GM12892 (cell line): ENCODE measurements at regions not wholly inside any gene's neighbourhood (a gene's known extent, or its start where the extent isn't known, plus 50 kb on each side); places are given as distances from the start of the nearest gene placed in this dataset.

Experiments
- POLR2AphosphoS5 ChIP-seq: IDR thresholded peaks from 2 replicates; pipeline ENCODE4 v1.6.1; 2011; ENCODE audit warnings: low read depth, low read length, control low read depth
- TAF1 ChIP-seq: IDR thresholded peaks from 2 replicates; pipeline ENCODE4 v1.6.1; 2011; ENCODE audit warnings: low read depth, mild to moderate bottlenecking, control low read depth, low read length, borderline replicate concordance

DNA sequence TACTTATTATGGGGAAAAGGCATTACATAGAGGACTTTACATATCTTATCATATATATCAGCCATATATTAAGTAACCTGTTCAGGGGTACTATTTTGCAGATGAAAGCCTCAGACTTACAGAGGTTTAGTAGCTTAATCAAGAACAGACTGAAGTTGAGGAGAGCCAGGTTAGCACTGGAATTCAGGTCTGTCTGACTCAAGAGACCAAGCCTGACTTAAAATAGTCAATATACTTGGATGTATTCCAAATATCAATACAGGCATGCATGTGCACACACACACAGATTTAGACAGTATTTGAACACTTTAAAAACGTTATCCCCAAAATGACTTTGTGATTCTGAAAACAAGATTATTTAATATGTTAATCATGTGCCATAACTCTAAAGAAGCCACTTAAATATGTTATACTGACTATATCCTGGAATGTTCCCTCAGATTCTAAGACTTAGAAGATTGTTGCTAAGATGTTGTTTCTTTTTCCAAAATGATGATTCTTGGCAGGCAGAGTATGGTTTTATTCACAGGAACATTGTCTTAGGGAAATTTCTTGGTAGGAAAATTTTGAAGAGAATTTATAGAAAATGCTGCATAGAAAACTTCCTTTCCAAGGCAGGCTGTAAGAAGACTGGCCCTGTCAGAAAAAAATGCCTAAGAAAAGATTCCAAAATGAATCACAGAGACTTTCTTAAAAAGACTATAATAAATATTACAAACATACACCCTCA is 61.6 kb downstream of the ADAMTS1 start:
- TF ChIP-seq POLR2AphosphoS5 = no peak
- TF ChIP-seq TAF1 = no peak
